ENCODE measurements at regions not wholly inside any gene's neighbourhood (a gene's known extent, or its start where the extent isn't known, plus 50 kb on each side); places are given as distances from the start of the nearest gene placed in this dataset.
"Not testable (repeated sequence)": the region's sequence is repeated elsewhere in the genome, so short reads cannot be mapped to it uniquely, and the experiment has no call there.

- DNase-seq (ENCODE audit: low read depth in 2 of 2), result no peak
Observed at GRCh38 chr17:83192161-83192788, 112.9 kb downstream of the METRNL start.

- DNase-seq (ENCODE audit: low read depth in 2 of 2), result not testable (repeated sequence)
Observed at GRCh38 chr17:83192789-83193335, 113.5 kb downstream of the METRNL start.

- DNase-seq (ENCODE audit: low read depth in 2 of 2), result peak in 1 of 2 donors; percentile 34
Observed at GRCh38 chr17:83193336-83194185, 114.2 kb downstream of the METRNL start.

- DNase-seq (ENCODE audit: low read depth in 2 of 2), result no peak
Observed at GRCh38 chr17:83194186-83194561, 114.8 kb downstream of the METRNL start.

- DNase-seq (ENCODE audit: low read depth in 2 of 2), result no peak
Observed at GRCh38 chr17:83194761-83195329, 115.4 kb downstream of the METRNL start.

GRCh38 chr17:83195330-83196023 lies 116.1 kb downstream of the METRNL start:
- DNase-seq (ENCODE audit: low read depth in 2 of 2), result no peak

GRCh38 chr17:83196024-83196365 lies 116.6 kb downstream of the METRNL start:
- no peak for DNase-seq (ENCODE audit: low read depth in 2 of 2)

GRCh38 chr17:83196366-83196765 lies 117.0 kb downstream of the METRNL start:
- no peak for DNase-seq (ENCODE audit: low read depth in 2 of 2)

- no peak for DNase-seq (ENCODE audit: low read depth in 2 of 2)
Observed at GRCh38 chr17:83196973-83197880, 117.8 kb downstream of the METRNL start.

GRCh38 chr17:83198366-83199341 lies 119.2 kb downstream of the METRNL start:
- DNase-seq (ENCODE audit: low read depth in 2 of 2), result no peak

GRCh38 chr17:83199500-83200201 lies 120.2 kb downstream of the METRNL start:
- peak in 1 of 2 donors; percentile 55 for DNase-seq (ENCODE audit: low read depth in 2 of 2)

GRCh38 chr17:83200231-83200699 lies 120.9 kb downstream of the METRNL start:
- peak; percentile 30 to 64 for DNase-seq (ENCODE audit: low read depth in 2 of 2)

GRCh38 chr17:83200751-83201150 lies 121.3 kb downstream of the METRNL start:
- DNase-seq (ENCODE audit: low read depth in 2 of 2), result no peak

- DNase-seq (ENCODE audit: low read depth in 2 of 2), result no peak
Observed at GRCh38 chr17:83201206-83202001, 122.0 kb downstream of the METRNL start.

GRCh38 chr17:83202002-83203000 lies 122.9 kb downstream of the METRNL start:
- DNase-seq (ENCODE audit: low read depth in 2 of 2), result no peak

GRCh38 chr17:83203073-83203471 lies 123.7 kb downstream of the METRNL start:
- DNase-seq (ENCODE audit: low read depth in 2 of 2), result no peak

Data from stimulated activated CD8-positive, alpha-beta memory T cell treated with anti-CD3 and anti-CD28 coated beads, Interleukin-7, amount 100 ng/mL, for 4 hours (primary cell).